ENCODE measurements at regions not wholly inside any gene's neighbourhood (a gene's known extent, or its start where the extent isn't known, plus 50 kb on each side); places are given as distances from the start of the nearest gene placed in this dataset.
A peak's percentile ranks its signal among the peaks of the same experiment; 100 is the strongest.

- H3K4me1 ChIP-seq (ENCODE audit: control insufficient read depth in 3 of 3, insufficient read depth in 3 of 3, low read length in 3 of 3) = peaks cover 8 to 11% (median 11%) of the 10 kb centered on the region in 3 donors
Observed at GRCh38 chr11:11163669-11164333, 189.2 kb downstream of the CSNK2A3 start.

GRCh38 chr11:11163236-11163635 lies 189.8 kb downstream of the CSNK2A3 start:
- Histone ChIP-seq H3K27me3 (ENCODE audit: control insufficient read depth in 3 of 3, insufficient read depth in 3 of 3, low read length in 3 of 3) (no peaks in the 10 kb centered on the region), H3K4me1 (ENCODE audit: control insufficient read depth in 3 of 3, insufficient read depth in 3 of 3, low read length in 3 of 3) (peaks cover 8 to 11% (median 9%) of the 10 kb centered on the region in 3 donors), H3K27ac (ENCODE audit: low read depth, low read length) (no peak overlapping the region), H3K4me3 (ENCODE audit: low read length in 3 of 3) (no peak overlapping the region), H3K36me3 (ENCODE audit: control insufficient read depth in 3 of 3, insufficient read depth in 3 of 3, low read length in 3 of 3) (no peaks in the 10 kb centered on the region), H3K9ac (ENCODE audit: low read depth in 1 of 3, low read length in 3 of 3) (no peak overlapping the region), H3K9me3 (ENCODE audit: control insufficient read depth in 3 of 3, low read length in 3 of 3) (peaks cover 0 to 2% (median 0%) of the 10 kb centered on the region in 3 donors)

More at GRCh38 chr11:11163669-11164333, 189.2 kb downstream of the CSNK2A3 start:
- Histone ChIP-seq H3K36me3 (ENCODE audit: control insufficient read depth in 3 of 3, insufficient read depth in 3 of 3, low read length in 3 of 3) (no peaks in the 10 kb centered on the region), H3K27me3 (ENCODE audit: control insufficient read depth in 3 of 3, insufficient read depth in 3 of 3, low read length in 3 of 3) (no peaks in the 10 kb centered on the region), H3K27ac (ENCODE audit: low read depth, low read length) (no peak overlapping the region), H3K9ac (ENCODE audit: low read depth in 1 of 3, low read length in 3 of 3) (no peak overlapping the region), H3K9me3 (ENCODE audit: control insufficient read depth in 3 of 3, low read length in 3 of 3) (peaks cover 0 to 2% (median 0%) of the 10 kb centered on the region in 3 donors), H3K4me3 (ENCODE audit: low read length in 3 of 3) (no peak overlapping the region)

GRCh38 chr11:11157185-11157584 lies 195.9 kb downstream of the CSNK2A3 start:
- H3K9me3 ChIP-seq (ENCODE audit: control insufficient read depth in 3 of 3, low read length in 3 of 3) = peaks cover 0 to 2% (median 0%) of the 10 kb centered on the region in 3 donors
- H3K27ac ChIP-seq (ENCODE audit: low read depth, low read length) = no peak overlapping the region
- no peak overlapping the region for H3K4me3 ChIP-seq (ENCODE audit: low read length in 3 of 3)
- H3K9ac ChIP-seq (ENCODE audit: low read depth in 1 of 3, low read length in 3 of 3) = no peak overlapping the region
- H3K27me3 ChIP-seq (ENCODE audit: control insufficient read depth in 3 of 3, insufficient read depth in 3 of 3, low read length in 3 of 3) = no peaks in the 10 kb centered on the region
- no peaks in the 10 kb centered on the region for H3K36me3 ChIP-seq (ENCODE audit: control insufficient read depth in 3 of 3, insufficient read depth in 3 of 3, low read length in 3 of 3)
- H3K4me1 ChIP-seq (ENCODE audit: control insufficient read depth in 3 of 3, insufficient read depth in 3 of 3, low read length in 3 of 3) = peaks cover 0 to 3% (median 0%) of the 10 kb centered on the region in 3 donors

- peaks cover 0 to 3% (median 0%) of the 10 kb centered on the region in 3 donors for H3K4me1 ChIP-seq (ENCODE audit: control insufficient read depth in 3 of 3, insufficient read depth in 3 of 3, low read length in 3 of 3)
Observed at GRCh38 chr11:11155962-11156815, 196.9 kb downstream of the CSNK2A3 start.

GRCh38 chr11:11152877-11153276 lies 200.2 kb downstream of the CSNK2A3 start:
- no peak overlapping the region for H3K27ac ChIP-seq (ENCODE audit: low read depth, low read length)
- no peaks in the 10 kb centered on the region for H3K9me3 ChIP-seq (ENCODE audit: control insufficient read depth in 3 of 3, low read length in 3 of 3)
- peaks cover 12 to 17% (median 16%) of the 10 kb centered on the region in 3 donors for H3K4me1 ChIP-seq (ENCODE audit: control insufficient read depth in 3 of 3, insufficient read depth in 3 of 3, low read length in 3 of 3)
- no peak overlapping the region for H3K4me3 ChIP-seq (ENCODE audit: low read length in 3 of 3)
- no peaks in the 10 kb centered on the region for H3K36me3 ChIP-seq (ENCODE audit: control insufficient read depth in 3 of 3, insufficient read depth in 3 of 3, low read length in 3 of 3)
- no peak overlapping the region for H3K9ac ChIP-seq (ENCODE audit: low read depth in 1 of 3, low read length in 3 of 3)
- H3K27me3 ChIP-seq (ENCODE audit: control insufficient read depth in 3 of 3, insufficient read depth in 3 of 3, low read length in 3 of 3) = no peaks in the 10 kb centered on the region

More at GRCh38 chr11:11155962-11156815, 196.9 kb downstream of the CSNK2A3 start:
- Histone ChIP-seq H3K9me3 (ENCODE audit: control insufficient read depth in 3 of 3, low read length in 3 of 3) (peaks cover 0 to 2% (median 0%) of the 10 kb centered on the region in 3 donors), H3K9ac (ENCODE audit: low read depth in 1 of 3, low read length in 3 of 3) (no peak overlapping the region), H3K4me3 (ENCODE audit: low read length in 3 of 3) (no peak overlapping the region), H3K27ac (ENCODE audit: low read depth, low read length) (no peak overlapping the region), H3K27me3 (ENCODE audit: control insufficient read depth in 3 of 3, insufficient read depth in 3 of 3, low read length in 3 of 3) (no peaks in the 10 kb centered on the region), H3K36me3 (ENCODE audit: control insufficient read depth in 3 of 3, insufficient read depth in 3 of 3, low read length in 3 of 3) (no peaks in the 10 kb centered on the region)

- no peak overlapping the region for H3K4me3 ChIP-seq (ENCODE audit: low read length in 3 of 3)
- H3K27ac ChIP-seq (ENCODE audit: low read depth, low read length) = no peak overlapping the region
- no peaks in the 10 kb centered on the region for H3K9me3 ChIP-seq (ENCODE audit: control insufficient read depth in 3 of 3, low read length in 3 of 3)
- no peaks in the 10 kb centered on the region for H3K36me3 ChIP-seq (ENCODE audit: control insufficient read depth in 3 of 3, insufficient read depth in 3 of 3, low read length in 3 of 3)
- H3K4me1 ChIP-seq (ENCODE audit: control insufficient read depth in 3 of 3, insufficient read depth in 3 of 3, low read length in 3 of 3) = peaks cover 29 to 32% (median 31%) of the 10 kb centered on the region in 3 donors
- H3K9ac ChIP-seq (ENCODE audit: low read depth in 1 of 3, low read length in 3 of 3) = no peak overlapping the region
- H3K27me3 ChIP-seq (ENCODE audit: control insufficient read depth in 3 of 3, insufficient read depth in 3 of 3, low read length in 3 of 3) = no peaks in the 10 kb centered on the region
Observed at GRCh38 chr11:11149671-11150459, 203.2 kb downstream of the CSNK2A3 start.

GRCh38 chr11:11148596-11148995 lies 204.5 kb downstream of the CSNK2A3 start:
- peak overlapping the region in 1 of 3 donors; percentile 15 for H3K4me3 ChIP-seq (ENCODE audit: low read length in 3 of 3)
- no peak overlapping the region for H3K27ac ChIP-seq (ENCODE audit: low read depth, low read length)
- no peaks in the 10 kb centered on the region for H3K27me3 ChIP-seq (ENCODE audit: control insufficient read depth in 3 of 3, insufficient read depth in 3 of 3, low read length in 3 of 3)
- peak overlapping the region in 1 of 3 donors; percentile 42 for H3K9ac ChIP-seq (ENCODE audit: low read depth in 1 of 3, low read length in 3 of 3)
- peaks cover 32 to 40% (median 39%) of the 10 kb centered on the region in 3 donors for H3K4me1 ChIP-seq (ENCODE audit: control insufficient read depth in 3 of 3, insufficient read depth in 3 of 3, low read length in 3 of 3)
- H3K9me3 ChIP-seq (ENCODE audit: control insufficient read depth in 3 of 3, low read length in 3 of 3) = no peaks in the 10 kb centered on the region
- H3K36me3 ChIP-seq (ENCODE audit: control insufficient read depth in 3 of 3, insufficient read depth in 3 of 3, low read length in 3 of 3) = no peaks in the 10 kb centered on the region

- no peaks in the 10 kb centered on the region for H3K36me3 ChIP-seq (ENCODE audit: control insufficient read depth in 3 of 3, insufficient read depth in 3 of 3, low read length in 3 of 3)
- H3K27ac ChIP-seq (ENCODE audit: low read depth, low read length) = peak overlapping the region; percentile 7
- H3K27me3 ChIP-seq (ENCODE audit: control insufficient read depth in 3 of 3, insufficient read depth in 3 of 3, low read length in 3 of 3) = no peaks in the 10 kb centered on the region
- H3K9me3 ChIP-seq (ENCODE audit: control insufficient read depth in 3 of 3, low read length in 3 of 3) = no peaks in the 10 kb centered on the region
- peak overlapping the region in 1 of 3 donors; percentile 31 for H3K4me3 ChIP-seq (ENCODE audit: low read length in 3 of 3)
- H3K4me1 ChIP-seq (ENCODE audit: control insufficient read depth in 3 of 3, insufficient read depth in 3 of 3, low read length in 3 of 3) = peaks cover 32 to 41% (median 39%) of the 10 kb centered on the region in 3 donors
- H3K9ac ChIP-seq (ENCODE audit: low read depth in 1 of 3, low read length in 3 of 3) = no peak overlapping the region
Observed at GRCh38 chr11:11148104-11148509, 204.9 kb downstream of the CSNK2A3 start.

GRCh38 chr11:11146830-11147229 lies 206.2 kb downstream of the CSNK2A3 start:
- H3K27me3 ChIP-seq (ENCODE audit: control insufficient read depth in 3 of 3, insufficient read depth in 3 of 3, low read length in 3 of 3) = no peaks in the 10 kb centered on the region
- no peaks in the 10 kb centered on the region for H3K36me3 ChIP-seq (ENCODE audit: control insufficient read depth in 3 of 3, insufficient read depth in 3 of 3, low read length in 3 of 3)
- no peak overlapping the region for H3K4me3 ChIP-seq (ENCODE audit: low read length in 3 of 3)
- H3K9ac ChIP-seq (ENCODE audit: low read depth in 1 of 3, low read length in 3 of 3) = no peak overlapping the region
- no peaks in the 10 kb centered on the region for H3K9me3 ChIP-seq (ENCODE audit: control insufficient read depth in 3 of 3, low read length in 3 of 3)
- H3K27ac ChIP-seq (ENCODE audit: low read depth, low read length) = peak overlapping the region; percentile 7
- peaks cover 32 to 46% (median 42%) of the 10 kb centered on the region in 3 donors for H3K4me1 ChIP-seq (ENCODE audit: control insufficient read depth in 3 of 3, insufficient read depth in 3 of 3, low read length in 3 of 3)
